Common myeloid progenitor, CD34-positive (primary cell): ENCODE measurements at regions not wholly inside any gene's neighbourhood (a gene's known extent, or its start where the extent isn't known, plus 50 kb on each side); places are given as distances from the start of the nearest gene placed in this dataset.
"Not testable (repeated sequence)": the region's sequence is repeated elsewhere in the genome, so short reads cannot be mapped to it uniquely, and the experiment has no call there.

Source experiments
- CTCF ChIA-PET: fragments of 350-600 bp; sonication (Branson Sonifier 250); formaldehyde crosslinking; loops from one replicate; lab custom pipeline; 2021; ENCODE audit warnings: antibody characterized with exemption; lab: Charles Lee
- POLR2A ChIA-PET: fragments of 350-600 bp; sonication (Branson Sonifier 250); formaldehyde crosslinking; loops from one replicate; lab custom pipeline; 2021; ENCODE audit warnings: antibody characterized with exemption; lab: Charles Lee
- DNase-seq, 3 donors: peaks; one replicate each; pipeline versions ENCODE4 v3.0.0 to v3.0.0-alpha.2; 2013
- H3K27ac ChIP-seq, 2 experiments: 1 replicate in 1 of 2; 2 replicates in 1 of 2; pipeline ENCODE4 v1.7.0; 2013; ENCODE audit warnings: inconsistent platforms in 2 of 2, low read length in 2 of 2, mild to moderate bottlenecking in 2 of 2, low read depth in 1 of 2, moderate library complexity in 1 of 2; ENCODE audit not compliant: severe bottlenecking in 2 of 2, insufficient read depth in 1 of 2, poor library complexity in 1 of 2
- H3K27me3 ChIP-seq, 5 experiments: replicated peaks in 2 of 5; 1 replicate in 3 of 5; 2 replicates in 2 of 5; pipeline versions ENCODE4 v1.6.1 to v1.7.0; 2013; ENCODE audit warnings: low read length in 4 of 5, mild to moderate bottlenecking in 2 of 5, moderate library complexity in 2 of 5, inconsistent platforms in 1 of 5; ENCODE audit not compliant: insufficient read depth in 5 of 5, control insufficient read depth in 4 of 5
- H3K36me3 ChIP-seq, 4 experiments: 1 replicate in 2 of 4; 2 replicates in 2 of 4; pipeline versions ENCODE4 v1.6.1 to v1.7.0; 2013; ENCODE audit warnings: low read length in 3 of 4, control low read depth in 1 of 4, mild to moderate bottlenecking in 1 of 4; ENCODE audit not compliant: control insufficient read depth in 4 of 4, insufficient read depth in 4 of 4
- H3K4me1 ChIP-seq, 4 experiments: 1 replicate in 3 of 4; 2 replicates in 1 of 4; pipeline versions ENCODE4 v1.6.1 to v1.7.1; 2013; ENCODE audit warnings: low read length in 3 of 4, mild to moderate bottlenecking in 3 of 4, control low read depth in 1 of 4, inconsistent platforms in 1 of 4, moderate library complexity in 1 of 4; ENCODE audit not compliant: control insufficient read depth in 4 of 4, insufficient read depth in 4 of 4; ENCODE audit errors: control extremely low read depth in 1 of 4
- H3K4me3 ChIP-seq, 7 experiments: 1 replicate in 4 of 7; 2 replicates in 3 of 7; pipeline versions ENCODE4 v1.5.1 to v1.7.0; 2013; ENCODE audit warnings: mild to moderate bottlenecking in 7 of 7, low read length in 6 of 7, moderate library complexity in 6 of 7, inconsistent platforms in 2 of 7, low read depth in 2 of 7, control low read depth in 1 of 7; ENCODE audit not compliant: insufficient read depth in 4 of 7, control insufficient read depth in 1 of 7; ENCODE audit errors: extremely low read depth in 1 of 7
- H3K9me3 ChIP-seq, 5 experiments: 1 replicate in 4 of 5; 2 replicates in 1 of 5; pipeline versions ENCODE4 v1.6.1 to v1.7.1; 2013; ENCODE audit warnings: low read length in 4 of 5, mild to moderate bottlenecking in 2 of 5, inconsistent platforms in 1 of 5, low read depth in 1 of 5, moderate library complexity in 1 of 5; ENCODE audit not compliant: control insufficient read depth in 4 of 5, insufficient read depth in 2 of 5; ENCODE audit errors: control extremely low read depth in 1 of 5
- WGBS: methylation state at CpG from one replicate; pipeline ENCODE4 v1.1.5; 2013; ENCODE audit not compliant: insufficient coverage; 5-methylcytosine and 5-hydroxymethylcytosine counted together

- no peak for DNase-seq
- H3K4me3 ChIP-seq, result no peak overlapping the region
- ChIA-PET POLR2A (no interaction called here), CTCF (no interaction called here)
- no peaks in the 10 kb centered on the region for H3K27me3 ChIP-seq
- WGBS, result 100% methylated on average over 1 of the region's 7 CpGs
- H3K9me3 ChIP-seq, result no peaks in the 10 kb centered on the region
- no peaks in the 10 kb centered on the region for H3K4me1 ChIP-seq
- H3K36me3 ChIP-seq, result no peaks in the 10 kb centered on the region
- H3K27ac ChIP-seq, result no peak overlapping the region
These were observed 588.9 kb downstream of the RFPL4B start for GRCh38 chr6:112936079-112936472.

GRCh38 chr6:112936504-112936903 is 589.4 kb downstream of the RFPL4B start:
- Histone ChIP-seq H3K9me3 (no peaks in the 10 kb centered on the region), H3K4me1 (no peaks in the 10 kb centered on the region), H3K27me3 (no peaks in the 10 kb centered on the region), H3K36me3 (no peaks in the 10 kb centered on the region), H3K27ac (no peak overlapping the region), H3K4me3 (no peak overlapping the region)
- WGBS, result no CpG with 5 or more reads among the region's 1 CpG
- ChIA-PET CTCF (interaction anchor here (1.3 kb wide), 1 partner anchor 10 kb away, joined by 6 read pairs; no protein-coding TSS in a partner anchor), POLR2A (interaction anchor here (0.6 kb wide), 1 partner anchor 357 kb away, joined by 3 read pairs; no protein-coding TSS in a partner anchor)
- no peak for DNase-seq

DNA sequence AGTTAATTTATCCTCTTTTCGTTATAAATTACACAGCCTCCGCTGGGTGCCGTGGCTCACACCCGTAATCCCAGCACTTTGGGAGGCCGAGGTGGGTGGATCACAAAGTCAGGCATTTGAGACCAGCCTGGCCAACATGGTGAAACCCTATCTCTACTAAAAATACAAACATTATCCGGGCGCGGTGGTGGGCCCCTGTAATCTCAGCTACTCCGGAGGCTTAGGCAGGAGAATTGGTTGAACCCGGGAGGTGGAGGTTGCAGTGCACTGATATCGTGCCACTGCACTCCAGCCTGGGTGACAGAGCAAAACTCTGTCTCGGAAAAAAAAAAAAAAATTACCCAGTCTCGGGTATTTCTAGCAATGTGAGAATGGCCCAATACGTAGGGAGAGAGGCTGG is 590.6 kb downstream of the RFPL4B start:
- CTCF ChIA-PET, result interaction anchor here (1.3 kb wide), 1 partner anchor 9 kb away, joined by 6 read pairs; no protein-coding TSS in a partner anchor
- H3K9me3 ChIP-seq, H3K27me3 ChIP-seq, H3K27ac ChIP-seq, H3K36me3 ChIP-seq, H3K4me3 ChIP-seq, H3K4me1 ChIP-seq, DNase-seq, POLR2A ChIA-PET: not testable (repeated sequence)
- WGBS, result 96% methylated on average over 10 of the region's 14 CpGs

DNA sequence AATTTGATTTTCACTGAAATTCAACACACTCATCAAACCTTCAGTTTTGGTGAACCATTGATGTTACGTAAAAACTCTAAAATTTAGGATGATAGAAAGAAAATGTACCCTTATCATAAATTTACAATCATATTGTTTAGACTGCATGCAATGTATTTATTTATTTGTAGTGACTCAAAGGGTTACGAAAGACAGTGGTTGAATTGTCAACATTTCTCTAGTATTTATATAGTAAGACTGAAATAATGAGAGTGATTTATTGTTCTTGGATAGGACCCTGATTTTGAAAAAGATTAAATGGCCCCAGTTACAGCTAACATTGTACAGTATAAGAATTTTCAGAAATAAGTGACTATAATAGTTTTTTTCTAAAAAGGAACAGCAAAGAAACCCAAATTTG is 591.5 kb downstream of the RFPL4B start:
- H3K27ac ChIP-seq, result no peak overlapping the region
- H3K4me1 ChIP-seq, result no peaks in the 10 kb centered on the region
- H3K9me3 ChIP-seq, result no peaks in the 10 kb centered on the region
- ChIA-PET POLR2A (no interaction called here), CTCF (no interaction called here)
- no CpG with 5 or more reads among the region's 2 CpGs for WGBS
- H3K36me3 ChIP-seq, result no peaks in the 10 kb centered on the region
- DNase-seq, result no peak
- H3K4me3 ChIP-seq, result no peak overlapping the region
- H3K27me3 ChIP-seq, result no peaks in the 10 kb centered on the region

DNA sequence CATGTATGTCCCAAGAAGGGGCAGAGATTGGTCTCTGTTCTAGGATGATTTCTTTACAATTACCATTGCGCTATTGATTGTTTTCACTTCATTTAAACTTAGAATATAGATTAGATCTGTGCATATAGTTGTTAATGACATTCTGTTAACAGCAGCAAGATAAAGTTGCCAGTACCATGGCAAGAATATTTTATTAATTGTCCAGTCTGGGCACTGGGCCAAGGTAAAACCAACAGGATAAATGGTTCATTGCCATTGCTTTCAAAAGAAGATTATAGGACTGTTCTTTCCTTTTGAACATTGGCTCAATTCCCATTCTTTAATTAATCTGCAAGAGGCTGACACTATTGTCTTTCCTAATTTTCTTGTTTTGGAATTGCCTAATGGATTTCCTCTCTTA is 592.4 kb downstream of the RFPL4B start:
- CTCF ChIA-PET, result no interaction called here
- POLR2A ChIA-PET, result no interaction called here
- WGBS, result no CpG with 5 or more reads among the region's 1 CpG
- Histone ChIP-seq H3K4me1 (no peaks in the 10 kb centered on the region), H3K36me3 (no peaks in the 10 kb centered on the region), H3K27me3 (no peaks in the 10 kb centered on the region), H3K4me3 (no peak overlapping the region), H3K9me3 (no peaks in the 10 kb centered on the region), H3K27ac (no peak overlapping the region)
- no peak for DNase-seq

- Histone ChIP-seq H3K4me3 (no peak overlapping the region), H3K27ac (no peak overlapping the region)
- POLR2A ChIA-PET, result no interaction called here
These were observed 594.5 kb downstream of the RFPL4B start for GRCh38 chr6:112941613-112942012.

GRCh38 chr6:112946051-112946450 is 598.9 kb downstream of the RFPL4B start:
- 20% methylated on average over 1 of the region's 3 CpGs for WGBS
- Histone ChIP-seq H3K4me1 (peaks cover 0 to 16% (median 0%) of the 10 kb centered on the region in 4 experiments), H3K4me3 (no peak overlapping the region), H3K36me3 (no peaks in the 10 kb centered on the region), H3K9me3 (no peaks in the 10 kb centered on the region), H3K27me3 (no peaks in the 10 kb centered on the region), H3K27ac (no peak overlapping the region)
- ChIA-PET POLR2A (no interaction called here), CTCF (interaction anchor here (1.4 kb wide), 1 partner anchor 9 kb away, joined by 6 read pairs; no protein-coding TSS in a partner anchor)
- DNase-seq, result no peak

More at GRCh38 chr6:112941613-112942012, 594.5 kb downstream of the RFPL4B start:
- H3K4me1 ChIP-seq, result peaks cover 0 to 4% (median 0%) of the 10 kb centered on the region in 4 experiments
- CTCF ChIA-PET, result no interaction called here
- no peak for DNase-seq
- no peaks in the 10 kb centered on the region for H3K9me3 ChIP-seq
- H3K27me3 ChIP-seq, result no peaks in the 10 kb centered on the region
- no peaks in the 10 kb centered on the region for H3K36me3 ChIP-seq
